Neutrophil (primary cell): ENCODE measurements at regions not wholly inside any gene's neighbourhood (a gene's known extent, or its start where the extent isn't known, plus 50 kb on each side); places are given as distances from the start of the nearest gene placed in this dataset.
"Not testable (repeated sequence)": the region's sequence is repeated elsewhere in the genome, so short reads cannot be mapped to it uniquely, and the experiment has no call there.

Experiments
- H3K27ac ChIP-seq: fragments of 200-600 bp; sonication (generic); 2 replicates; pipeline ENCODE4 v1.5.1; 2016; ENCODE audit warnings: mild to moderate bottlenecking, moderate library complexity
- H3K27me3 ChIP-seq: fragments of 200-600 bp; sonication (generic); 2 replicates; pipeline ENCODE4 v1.6.0; 2016; ENCODE audit warnings: mild to moderate bottlenecking
- H3K36me3 ChIP-seq: fragments of 200-600 bp; sonication (generic); 2 replicates; pipeline ENCODE4 v1.5.1; 2017
- H3K4me1 ChIP-seq, 2 experiments: fragments of 200-600 bp in 1 of 2; sonication (generic) in 1 of 2; 1 replicate in 1 of 2; 2 replicates in 1 of 2; pipeline versions ENCODE4 v1.5.1 to v1.6.1; 2013 to 2016; ENCODE audit warnings: low read depth in 1 of 2, low read length in 1 of 2, mild to moderate bottlenecking in 1 of 2, moderate library complexity in 1 of 2; ENCODE audit not compliant: control insufficient read depth in 1 of 2, insufficient read depth in 1 of 2
- H3K4me3 ChIP-seq, 2 experiments: fragments of 200-600 bp in 1 of 2; sonication (generic) in 1 of 2; 1 replicate in 1 of 2; 2 replicates in 1 of 2; pipeline ENCODE4 v1.5.1; 2013 to 2016; ENCODE audit warnings: low read depth in 1 of 2, low read length in 1 of 2, mild to moderate bottlenecking in 1 of 2, moderate library complexity in 1 of 2
- H3K9me3 ChIP-seq: fragments of 200-600 bp; sonication (generic); 2 replicates; pipeline ENCODE4 v1.5.1; 2016
- TF ChIP-seq, protein P1 (sequence below): fragments of 200-600 bp; sonication (generic); IDR thresholded peaks from 2 replicates; pipeline ENCODE4 v1.5.1; 2016; ENCODE audit warnings: antibody characterized with exemption

DNA sequence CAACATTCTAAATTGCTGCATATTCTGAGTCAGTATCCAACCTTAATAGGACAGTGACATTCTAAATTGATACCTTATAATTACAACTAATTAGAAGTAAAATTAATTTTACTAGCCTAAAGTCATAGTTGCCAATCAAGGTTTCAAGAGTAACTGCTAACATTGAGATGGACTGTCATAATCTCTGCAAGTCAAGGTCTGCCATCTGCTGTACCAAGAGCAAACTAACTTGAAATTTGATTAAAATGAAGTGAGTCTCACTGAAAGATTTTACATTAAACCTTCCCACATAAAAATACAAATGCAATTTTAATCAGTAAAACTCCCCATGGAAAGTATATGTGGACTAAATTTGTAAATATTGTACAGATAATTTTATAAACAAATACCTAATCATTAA is 235.3 kb downstream of the PRDM9 start:
- TF ChIP-seq, protein P1, sequence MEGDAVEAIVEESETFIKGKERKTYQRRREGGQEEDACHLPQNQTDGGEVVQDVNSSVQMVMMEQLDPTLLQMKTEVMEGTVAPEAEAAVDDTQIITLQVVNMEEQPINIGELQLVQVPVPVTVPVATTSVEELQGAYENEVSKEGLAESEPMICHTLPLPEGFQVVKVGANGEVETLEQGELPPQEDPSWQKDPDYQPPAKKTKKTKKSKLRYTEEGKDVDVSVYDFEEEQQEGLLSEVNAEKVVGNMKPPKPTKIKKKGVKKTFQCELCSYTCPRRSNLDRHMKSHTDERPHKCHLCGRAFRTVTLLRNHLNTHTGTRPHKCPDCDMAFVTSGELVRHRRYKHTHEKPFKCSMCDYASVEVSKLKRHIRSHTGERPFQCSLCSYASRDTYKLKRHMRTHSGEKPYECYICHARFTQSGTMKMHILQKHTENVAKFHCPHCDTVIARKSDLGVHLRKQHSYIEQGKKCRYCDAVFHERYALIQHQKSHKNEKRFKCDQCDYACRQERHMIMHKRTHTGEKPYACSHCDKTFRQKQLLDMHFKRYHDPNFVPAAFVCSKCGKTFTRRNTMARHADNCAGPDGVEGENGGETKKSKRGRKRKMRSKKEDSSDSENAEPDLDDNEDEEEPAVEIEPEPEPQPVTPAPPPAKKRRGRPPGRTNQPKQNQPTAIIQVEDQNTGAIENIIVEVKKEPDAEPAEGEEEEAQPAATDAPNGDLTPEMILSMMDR: no peak
- Histone ChIP-seq H3K27me3 (no peaks in the 10 kb centered on the region), H3K4me3 (no peak overlapping the region), H3K27ac (no peak overlapping the region), H3K9me3 (no peaks in the 10 kb centered on the region), H3K4me1 (no peaks in the 10 kb centered on the region), H3K36me3 (no peaks in the 10 kb centered on the region)

DNA sequence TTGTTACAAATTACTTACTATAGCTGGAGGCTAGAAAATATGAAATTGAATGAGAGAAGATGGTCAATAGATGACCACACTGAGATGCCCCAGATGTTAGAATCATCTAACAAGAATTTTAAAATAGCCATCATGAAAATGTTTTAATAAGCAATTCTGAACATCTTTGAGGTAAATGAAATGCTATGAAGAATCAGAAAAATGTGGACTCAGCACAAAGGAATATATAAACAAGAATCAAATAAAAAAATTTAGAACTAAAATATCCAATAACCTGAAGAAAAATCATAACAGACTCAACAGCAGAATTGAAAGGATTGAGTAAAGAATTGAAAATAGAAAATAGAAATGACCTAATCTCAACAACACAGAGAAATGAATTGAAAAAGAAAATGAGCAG is 248.5 kb downstream of the PRDM9 start:
- H3K36me3 ChIP-seq: no peaks in the 10 kb centered on the region
- no peak overlapping the region for H3K4me3 ChIP-seq
- TF ChIP-seq, protein P1: no peak
- no peak overlapping the region for H3K27ac ChIP-seq
- no peaks in the 10 kb centered on the region for H3K4me1 ChIP-seq
- H3K9me3 ChIP-seq: no peaks in the 10 kb centered on the region
- no peaks in the 10 kb centered on the region for H3K27me3 ChIP-seq

DNA sequence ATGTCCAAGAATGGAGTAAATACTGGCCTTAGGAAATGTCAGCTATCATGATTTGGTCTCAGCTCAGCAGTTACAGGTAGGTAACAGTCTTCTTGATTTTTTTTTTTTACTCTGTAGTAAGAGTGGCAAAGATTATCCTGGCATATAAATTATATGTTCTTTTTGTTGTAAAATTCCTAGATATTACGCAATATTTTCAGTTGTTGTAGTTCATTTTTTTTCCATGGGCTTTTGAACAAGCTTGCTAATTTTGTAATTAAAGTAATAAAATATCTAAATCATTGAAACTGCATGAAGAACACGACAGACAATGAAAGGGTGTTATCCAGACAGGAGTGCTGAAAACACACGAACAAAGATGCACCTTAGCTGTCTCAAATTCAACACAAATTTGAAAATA is 249.4 kb downstream of the PRDM9 start:
- no peaks in the 10 kb centered on the region for H3K27me3 ChIP-seq
- H3K36me3 ChIP-seq: no peaks in the 10 kb centered on the region
- TF ChIP-seq, protein P1: no peak
- H3K27ac ChIP-seq: no peak overlapping the region
- H3K4me3 ChIP-seq: no peak overlapping the region
- H3K4me1 ChIP-seq: no peaks in the 10 kb centered on the region
- no peaks in the 10 kb centered on the region for H3K9me3 ChIP-seq

DNA sequence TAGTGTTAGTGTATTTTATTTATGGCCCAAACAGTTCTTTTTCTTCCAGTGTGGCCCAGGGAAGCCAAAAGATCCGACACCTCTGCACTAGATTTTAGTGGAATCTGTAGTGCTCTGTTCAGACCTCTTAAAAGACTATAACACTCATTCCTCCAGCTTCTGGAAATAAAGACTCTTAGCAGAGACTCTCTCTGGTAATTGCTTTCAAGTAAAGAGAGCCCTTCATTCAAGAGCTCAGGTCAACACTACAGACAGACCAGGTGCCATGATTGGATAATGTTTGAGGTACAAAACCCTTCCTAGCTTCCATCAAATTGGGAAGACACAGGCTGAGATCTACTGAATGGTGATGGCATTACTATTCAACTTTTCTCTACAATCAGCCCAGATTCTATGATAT is 255.8 kb downstream of the PRDM9 start:
- H3K27me3 ChIP-seq: no peaks in the 10 kb centered on the region
- H3K4me3 ChIP-seq: no peak overlapping the region
- H3K4me1 ChIP-seq: no peaks in the 10 kb centered on the region
- no peaks in the 10 kb centered on the region for H3K9me3 ChIP-seq
- H3K27ac ChIP-seq: no peak overlapping the region
- H3K36me3 ChIP-seq: no peaks in the 10 kb centered on the region
- TF ChIP-seq, protein P1: no peak

DNA sequence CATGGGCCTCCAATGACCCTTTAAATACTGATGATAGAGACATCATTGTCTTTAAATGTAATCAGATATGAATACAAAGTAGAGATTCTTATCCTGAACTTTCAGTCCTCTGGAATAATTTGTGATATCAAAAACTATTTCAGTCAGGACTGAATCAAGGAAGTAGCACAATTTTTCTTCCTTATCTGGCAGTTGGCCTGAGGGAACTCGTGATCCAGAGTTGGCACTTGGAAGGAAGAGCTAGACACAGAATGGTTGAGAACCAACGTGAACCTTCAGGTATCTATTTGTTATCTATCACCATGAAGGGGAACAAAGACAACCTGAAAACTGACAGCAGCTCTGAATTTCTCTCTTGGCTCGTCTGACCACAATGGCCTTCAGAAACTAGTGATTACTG is 269.3 kb downstream of the PRDM9 start:
- Histone ChIP-seq H3K4me1 (no peaks in the 10 kb centered on the region), H3K27ac (no peak overlapping the region), H3K36me3 (no peaks in the 10 kb centered on the region), H3K9me3 (no peaks in the 10 kb centered on the region), H3K4me3 (no peak overlapping the region), H3K27me3 (no peaks in the 10 kb centered on the region)
- TF ChIP-seq, protein P1: no peak

DNA sequence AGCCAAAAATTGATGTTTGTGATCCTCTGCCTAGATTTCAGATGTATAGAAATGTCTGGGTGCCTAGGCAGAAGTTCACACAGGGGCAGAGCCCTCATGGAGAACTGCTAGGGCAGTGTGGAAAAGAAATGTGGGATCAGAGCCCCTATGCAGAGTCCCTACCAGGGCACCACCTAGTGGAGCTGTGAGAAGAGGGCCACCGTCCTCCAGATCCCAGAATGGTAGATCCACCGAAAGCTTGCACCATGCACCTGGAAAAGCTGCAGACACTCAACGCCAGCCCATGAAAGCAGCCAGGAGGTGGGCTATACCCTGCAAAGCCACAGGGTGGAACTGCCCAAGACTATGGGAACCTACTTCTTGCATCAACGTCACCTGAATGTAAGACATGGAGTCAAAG is 292.9 kb downstream of the PRDM9 start:
- H3K27ac ChIP-seq, H3K4me3 ChIP-seq, H3K9me3 ChIP-seq, H3K4me1 ChIP-seq, H3K36me3 ChIP-seq, H3K27me3 ChIP-seq: not testable (repeated sequence)
